ENCODE measurements at regions not wholly inside any gene's neighbourhood (a gene's known extent, or its start where the extent isn't known, plus 50 kb on each side); places are given as distances from the start of the nearest gene placed in this dataset.

- TF ChIP-seq POLR2AphosphoS5 (IDR thresholded peaks at IDR 0.05; ENCODE audit: low read depth, low read length) (no peak), POLR2A (IDR thresholded peaks at IDR 0.05; ENCODE audit: low read depth, low read length) (no peak), SPI1 (IDR thresholded peaks at IDR 0.05; ENCODE audit: low read depth, low read length) (no peak), TAF1 (IDR thresholded peaks at IDR 0.05; ENCODE audit: low read depth, low read length) (no peak), PAX5 (IDR thresholded peaks at IDR 0.05; ENCODE audit: insufficient read depth, low read length, severe bottlenecking) (no peak), POU2F2 (IDR thresholded peaks at IDR 0.05; ENCODE audit: low read depth, low read length) (no peak)
Observed at GRCh38 chr2:37781028-37781427, 109.6 kb upstream of the CDC42EP3 start.

Data from GM12891 (cell line).